Peyer's patch (tissue), 4 donors: ENCODE measurements at regions not wholly inside any gene's neighbourhood (a gene's known extent, or its start where the extent isn't known, plus 50 kb on each side); places are given as distances from the start of the nearest gene placed in this dataset.

Source experiments
- POLR2A ChIP-seq, 2 donors: fragments of 450-650 bp; IDR thresholded peaks; one replicate each; pipeline ENCODE4 v1.5.1; 2017; ENCODE audit warnings: antibody characterized with exemption in 2 of 2, mild to moderate bottlenecking in 2 of 2, moderate library complexity in 2 of 2
- TF ChIP-seq, protein P1 (sequence below), 6 experiments: fragments of 450-650 bp in 4 of 6; fragments of 200-600 bp in 2 of 6; sonication (generic) in 1 of 6; IDR thresholded peaks; one replicate each; pipeline ENCODE4 v1.5.1; 2017 to 2019; ENCODE audit warnings: antibody characterized with exemption in 6 of 6, mild to moderate bottlenecking in 3 of 6, moderate library complexity in 1 of 6

DNA sequence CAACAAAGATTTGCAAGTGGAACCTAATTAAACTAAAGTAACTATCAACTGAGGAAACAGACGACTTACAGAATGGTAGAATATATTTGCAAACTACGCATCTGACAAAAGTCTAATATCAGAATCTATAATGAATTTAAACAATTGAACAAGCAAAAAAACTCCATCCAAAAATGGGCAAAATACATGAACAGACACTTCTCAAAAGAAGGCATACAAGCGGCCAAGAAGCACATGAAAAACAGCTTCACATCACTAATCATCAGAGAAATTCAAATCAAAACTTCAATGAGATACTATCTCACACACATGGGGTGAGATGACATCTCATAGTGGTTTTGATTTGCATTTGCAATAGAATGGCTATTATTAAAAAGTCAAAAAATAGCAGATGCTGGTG lies 128.6 kb downstream of the POLR2M start:
- TF ChIP-seq, protein P1, sequence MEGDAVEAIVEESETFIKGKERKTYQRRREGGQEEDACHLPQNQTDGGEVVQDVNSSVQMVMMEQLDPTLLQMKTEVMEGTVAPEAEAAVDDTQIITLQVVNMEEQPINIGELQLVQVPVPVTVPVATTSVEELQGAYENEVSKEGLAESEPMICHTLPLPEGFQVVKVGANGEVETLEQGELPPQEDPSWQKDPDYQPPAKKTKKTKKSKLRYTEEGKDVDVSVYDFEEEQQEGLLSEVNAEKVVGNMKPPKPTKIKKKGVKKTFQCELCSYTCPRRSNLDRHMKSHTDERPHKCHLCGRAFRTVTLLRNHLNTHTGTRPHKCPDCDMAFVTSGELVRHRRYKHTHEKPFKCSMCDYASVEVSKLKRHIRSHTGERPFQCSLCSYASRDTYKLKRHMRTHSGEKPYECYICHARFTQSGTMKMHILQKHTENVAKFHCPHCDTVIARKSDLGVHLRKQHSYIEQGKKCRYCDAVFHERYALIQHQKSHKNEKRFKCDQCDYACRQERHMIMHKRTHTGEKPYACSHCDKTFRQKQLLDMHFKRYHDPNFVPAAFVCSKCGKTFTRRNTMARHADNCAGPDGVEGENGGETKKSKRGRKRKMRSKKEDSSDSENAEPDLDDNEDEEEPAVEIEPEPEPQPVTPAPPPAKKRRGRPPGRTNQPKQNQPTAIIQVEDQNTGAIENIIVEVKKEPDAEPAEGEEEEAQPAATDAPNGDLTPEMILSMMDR (IDR thresholded peaks at IDR 0.05) = no peak
- no peak for TF ChIP-seq POLR2A (IDR thresholded peaks at IDR 0.05)
